Heart left ventricle (tissue), 16 donors: ENCODE measurements at regions not wholly inside any gene's neighbourhood (a gene's known extent, or its start where the extent isn't known, plus 50 kb on each side); places are given as distances from the start of the nearest gene placed in this dataset.

Experiments used
- ATAC-seq, 4 donors: fragments of 200-7000 bp; cut with Tn5 transposase; one replicate each; pipeline ENCODE4 v1.9.1; 2020 to 2022; ENCODE audit warnings: moderate library complexity in 4 of 4, mild to moderate bottlenecking in 3 of 4, moderate number of reproducible peaks in 1 of 4
- DNase-seq, 5 donors: peaks; one replicate each; pipeline ENCODE4 v3.0.0-alpha.2; 2020
- H3K27ac ChIP-seq, 12 donors: fragments of 200-600 bp; sonication (generic) in 4 of 12; one replicate each; pipeline versions ENCODE4 v1.5.0 to v1.8.0; 2016 to 2022; ENCODE audit warnings: mild to moderate bottlenecking in 2 of 12
- H3K27me3 ChIP-seq, 9 donors: fragments of 200-600 bp; sonication (generic) in 2 of 9; one replicate each; pipeline versions ENCODE4 v1.5.1 to v1.8.0; 2016 to 2022; ENCODE audit warnings: mild to moderate bottlenecking in 3 of 9
- H3K36me3 ChIP-seq, 9 donors: fragments of 200-600 bp; sonication (generic) in 2 of 9; one replicate each; pipeline versions ENCODE4 v1.5.0 to v1.8.0; 2018 to 2022; ENCODE audit warnings: mild to moderate bottlenecking in 2 of 9
- H3K4me1 ChIP-seq, 12 donors: fragments of 200-600 bp; sonication (generic) in 4 of 12; one replicate each; pipeline versions ENCODE4 v1.5.0 to v1.8.0; 2016 to 2022; ENCODE audit warnings: mild to moderate bottlenecking in 3 of 12
- H3K4me3 ChIP-seq, 12 donors: fragments of 200-600 bp; sonication (generic) in 4 of 12; one replicate each; pipeline versions ENCODE4 v1.5.0 to v1.8.0; 2017 to 2022; ENCODE audit warnings: mild to moderate bottlenecking in 9 of 12, moderate library complexity in 4 of 12
- H3K9me3 ChIP-seq, 12 donors: fragments of 200-600 bp; sonication (generic) in 4 of 12; one replicate each; pipeline versions ENCODE4 v1.5.0 to v1.8.0; 2016 to 2022; ENCODE audit warnings: mild to moderate bottlenecking in 1 of 12
- CTCF ChIP-seq, 12 donors: fragments of 200-600 bp; sonication (generic) in 4 of 12; IDR thresholded peaks; one replicate each; pipeline versions ENCODE4 v1.5.0 to v1.8.0; 2018 to 2022; ENCODE audit warnings: antibody characterized with exemption in 12 of 12, mild to moderate bottlenecking in 5 of 12
- POLR2A ChIP-seq, 2 donors: fragments of 450-650 bp; IDR thresholded peaks; one replicate each; pipeline ENCODE4 v1.6.1; 2017; ENCODE audit warnings: antibody characterized with exemption in 2 of 2, mild to moderate bottlenecking in 2 of 2, moderate library complexity in 2 of 2
- WGBS, 4 donors: extraction: QIAGEN DNeasy Blood & Tissue Kit in 2 of 4; methylation state at CpG; one replicate each; pipeline versions ENCODE4 v1.1.5 to v1.1.7; 2013 to 2018; 5-methylcytosine and 5-hydroxymethylcytosine counted together
- intact Hi-C, 10 donors: fragments of 100-400 bp; cut with DNase I; formaldehyde crosslinking; loops; one replicate each; pipeline versions ENCODE4 v1.11.1 to v1.14.2; 2022
- donor health status: ischemic (EF 13 %, LVEDD 7.1; RV severe dilation, severe dysfunction).
- donor health status: healthy with polysubstance abuse.
- donor health status: DM: no; HTN: yes; CAD: no.
- donor health status: DM: no; HTN: no; CAD: no.
- donor health status: ischemic (EF 25% LVEDD 6.9; RV normal size, moderate dysfunction).
- donor health status: ischemic (EF 25% LVEDD 5.7; RV mildly dilated, moderate dysfunction).
- donor health status: healthy.
- donor health status: DM: yes; HTN: yes; CAD: no.
- donor health status: ischemic (EF 35%, LVEDD 5.7; RV mildly dilated, moderate dysfunction).
- donor health status: nonischemic (EF 11% LVEDD 7.7; RV severe dilation, severe dysfunction).
- donor health status: DM: yes; HTN: yes; CAD: no.
- donor health status: PGD.
- donor health status: ischemic (EF 29% LVEDD 5.4; RV normal size, mild dysfunction).
- donor health status: nonischemic (EF 23%, LVEDD 6.1; RV moderate dilation, normal function).

GRCh38 chr4:20572976-20573375 is 127.3 kb upstream of the PACRGL start:
- intact Hi-C loops, result no loop called here
- Histone ChIP-seq H3K27me3 (no peaks in the 10 kb centered on the region), H3K9me3 (no peaks in the 10 kb centered on the region), H3K4me3 (no peak overlapping the region), H3K4me1 (no peaks in the 10 kb centered on the region), H3K27ac (no peak overlapping the region), H3K36me3 (peaks cover 0 to 45% (median 0%) of the 10 kb centered on the region in 9 donors)
- ATAC-seq, result no peak
- 83 to 91% (median 86%) methylated on average over 8 of the region's 8 CpGs for WGBS, 4 donors
- DNase-seq, result no peak
- TF ChIP-seq POLR2A (IDR thresholded peaks at IDR 0.05) (no peak), CTCF (IDR thresholded peaks at IDR 0.05) (no peak)

GRCh38 chr4:20574986-20575385 is 125.3 kb upstream of the PACRGL start:
- Histone ChIP-seq H3K36me3 (peaks cover 0 to 33% (median 0%) of the 10 kb centered on the region in 9 donors), H3K27me3 (no peaks in the 10 kb centered on the region), H3K9me3 (no peaks in the 10 kb centered on the region), H3K4me1 (no peaks in the 10 kb centered on the region), H3K27ac (no peak overlapping the region), H3K4me3 (no peak overlapping the region)
- ATAC-seq (no peak), DNase-seq (no peak)
- TF ChIP-seq CTCF (IDR thresholded peaks at IDR 0.05) (no peak), POLR2A (IDR thresholded peaks at IDR 0.05) (no peak)
- intact Hi-C loops, result no loop called here
- 87 to 94% (median 92%) methylated on average over 1 of the region's 1 CpG for WGBS, 4 donors

- DNase-seq (no peak), ATAC-seq (no peak)
- Histone ChIP-seq H3K4me1 (no peaks in the 10 kb centered on the region), H3K4me3 (no peak overlapping the region), H3K27me3 (no peaks in the 10 kb centered on the region), H3K36me3 (peaks cover 0 to 28% (median 0%) of the 10 kb centered on the region in 9 donors), H3K9me3 (no peaks in the 10 kb centered on the region), H3K27ac (no peak overlapping the region)
- WGBS, 4 donors, result 81 to 89% (median 84%) methylated on average over 5 of the region's 5 CpGs
- intact Hi-C loops, result no loop called here
- TF ChIP-seq POLR2A (IDR thresholded peaks at IDR 0.05) (no peak), CTCF (IDR thresholded peaks at IDR 0.05) (no peak)
Measured at GRCh38 chr4:20575486-20575885, 124.8 kb upstream of the PACRGL start.

GRCh38 chr4:20576861-20577260 is 123.4 kb upstream of the PACRGL start:
- no peak overlapping the region for H3K27ac ChIP-seq
- TF ChIP-seq POLR2A (IDR thresholded peaks at IDR 0.05) (no peak), CTCF (IDR thresholded peaks at IDR 0.05) (no peak)
- no peak overlapping the region for H3K4me3 ChIP-seq
- DNase-seq (no peak), ATAC-seq (no peak)
- intact Hi-C loops, result no loop called here
- no peaks in the 10 kb centered on the region for H3K9me3 ChIP-seq
- no peaks in the 10 kb centered on the region for H3K4me1 ChIP-seq
- H3K27me3 ChIP-seq, result no peaks in the 10 kb centered on the region
- peaks cover 0 to 18% (median 0%) of the 10 kb centered on the region in 9 donors for H3K36me3 ChIP-seq
